OCI-LY3 (cell line): ENCODE measurements at regions not wholly inside any gene's neighbourhood (a gene's known extent, or its start where the extent isn't known, plus 50 kb on each side); places are given as distances from the start of the nearest gene placed in this dataset.

Experiments
- CTCF ChIP-seq: fragments of 200-600, 300-600 bp; sonication (generic); IDR thresholded peaks from 2 replicates; pipeline ENCODE4 v1.5.1; 2014; ENCODE audit warnings: antibody characterized with exemption, low read length, low read depth
- EZH2phosphoT487 ChIP-seq: fragments of 200-600 bp; shearing (Covaris generic); IDR thresholded peaks from 2 replicates; pipeline ENCODE4 v1.6.1; 2018; ENCODE audit warnings: antibody characterized with exemption, mixed run types, low read depth

DNA sequence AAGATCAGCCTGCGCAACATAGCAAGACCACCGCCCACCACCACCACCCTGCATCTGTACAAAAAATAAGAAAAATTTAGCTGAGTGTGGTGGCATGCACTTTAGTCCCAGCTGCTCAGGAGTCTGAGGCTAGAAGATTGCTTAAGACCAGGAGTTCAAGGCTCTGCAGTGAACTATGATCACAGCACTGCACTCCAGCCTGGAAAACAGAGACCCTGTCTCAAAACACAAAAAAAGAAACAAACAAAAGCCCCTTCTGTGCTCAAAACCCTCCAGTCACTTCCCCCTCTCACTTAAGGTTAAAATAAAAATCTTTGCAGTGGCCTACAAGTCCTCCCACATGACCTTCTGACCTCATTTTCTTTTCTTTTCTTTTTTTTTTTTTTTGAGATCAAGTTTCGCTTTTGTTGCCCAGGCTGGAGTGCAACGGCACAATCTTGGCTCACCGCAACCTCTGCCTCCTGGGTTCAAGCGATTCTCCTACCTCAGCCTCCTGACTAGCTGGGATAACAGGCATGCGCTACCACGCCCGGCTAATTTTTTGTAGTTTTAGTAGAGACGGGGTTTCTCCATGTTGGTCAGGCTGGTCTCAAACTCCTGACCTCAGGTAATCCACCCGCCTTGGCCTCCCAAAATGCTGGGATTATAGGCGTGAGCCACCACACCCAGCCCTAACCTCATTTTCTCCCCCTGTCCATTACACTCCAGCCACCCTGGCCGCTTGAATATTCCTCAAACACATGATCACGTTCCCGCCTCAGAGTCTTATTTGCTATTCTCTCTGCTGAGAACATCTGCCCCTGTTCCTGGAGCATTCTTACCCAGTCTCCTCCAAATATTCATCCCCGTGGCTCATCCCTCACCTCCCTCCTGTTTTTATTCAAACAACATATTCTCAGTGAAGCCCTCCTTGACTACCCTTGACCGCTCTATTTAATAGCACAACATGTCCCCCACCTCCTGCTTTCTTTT, 126.6 kb upstream of the MED13 start:
- TF ChIP-seq CTCF (no peak), EZH2phosphoT487 (no peak)
